MV-4-11 (cell line): ENCODE measurements at regions not wholly inside any gene's neighbourhood (a gene's known extent, or its start where the extent isn't known, plus 50 kb on each side); places are given as distances from the start of the nearest gene placed in this dataset.

Source experiments
- DNase-seq: peaks from one replicate; lab custom pipeline; 2025; lab: John Stamatoyannopoulos, UW

DNA sequence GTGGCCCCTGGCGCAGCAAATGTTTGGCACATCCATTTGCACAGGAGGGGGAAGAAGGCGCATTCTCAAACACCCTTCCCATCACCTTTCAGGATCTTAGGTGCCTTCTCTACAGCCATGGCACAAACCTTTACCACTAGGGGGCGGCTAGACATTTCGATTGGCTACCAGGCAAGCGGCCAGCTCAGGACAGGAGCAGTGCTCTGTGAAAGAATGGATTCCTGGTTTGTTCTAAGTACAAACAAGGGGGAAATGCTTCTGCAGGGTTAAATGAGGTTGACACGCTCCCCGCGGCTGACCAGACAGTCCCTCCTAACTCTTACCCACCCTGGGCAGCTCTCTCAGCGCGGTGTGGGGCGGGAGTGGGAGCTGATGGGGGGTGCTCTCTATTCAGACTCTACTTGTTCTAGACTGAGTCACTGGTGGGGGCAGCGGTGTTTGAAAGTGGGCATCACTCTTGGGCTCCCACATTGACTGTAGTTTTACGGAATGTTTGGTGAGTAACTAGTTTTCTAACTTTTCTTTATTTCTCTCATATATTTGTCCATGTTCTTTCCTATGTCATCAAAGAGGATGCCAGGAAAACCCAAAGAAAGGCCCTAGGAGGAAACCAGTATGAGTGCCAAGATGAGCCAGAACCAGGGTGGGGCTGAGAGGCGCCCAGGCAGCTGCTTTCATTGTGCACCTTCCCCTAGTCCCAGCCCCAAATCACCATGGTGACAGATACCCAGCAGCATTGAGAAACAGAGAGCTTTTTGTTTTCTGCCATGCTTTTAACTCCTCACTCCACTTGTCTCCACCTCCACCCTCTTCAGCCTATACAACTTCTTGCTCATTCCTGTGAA lies 61.4 kb upstream of the GPR158 start:
- peak; percentile 14 for DNase-seq

DNA sequence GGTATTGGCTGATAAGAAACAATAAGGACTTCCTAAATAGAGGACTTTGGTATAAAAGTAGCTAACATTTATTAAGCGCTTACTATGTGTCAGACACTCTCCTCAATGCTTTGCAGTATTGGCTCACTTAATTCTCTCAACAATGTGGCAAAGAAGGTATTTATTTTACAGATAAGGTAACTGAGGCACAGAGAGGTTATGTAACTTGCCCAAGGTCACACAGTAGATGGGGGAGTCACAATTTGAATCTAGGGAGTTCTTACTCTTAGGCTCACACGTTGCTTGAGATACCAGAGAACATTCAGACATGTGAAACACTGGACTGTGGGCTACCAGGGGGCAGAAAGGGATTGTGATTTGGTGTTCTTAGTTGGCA lies 60.8 kb upstream of the GPR158 start:
- no peak for DNase-seq

DNA sequence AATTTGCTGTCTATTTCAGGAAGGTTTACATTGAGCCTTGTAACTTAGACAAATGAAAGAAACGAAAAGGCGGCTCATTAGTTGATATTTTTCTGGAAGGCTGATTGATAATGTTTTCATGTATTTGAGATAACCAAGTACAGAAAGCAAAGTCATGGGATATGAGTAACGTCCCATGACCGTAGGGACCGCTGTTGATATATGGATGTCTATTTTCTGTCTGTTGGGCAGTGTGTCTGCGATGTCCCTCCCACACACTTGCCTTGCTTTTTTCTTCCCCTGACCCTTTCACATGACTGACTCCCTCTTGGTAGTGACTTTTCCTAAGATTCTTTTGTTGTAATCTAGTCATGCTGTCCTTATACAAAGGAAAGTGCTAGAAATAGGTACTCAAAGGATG lies 57.0 kb upstream of the GPR158 start:
- DNase-seq = no peak

DNA sequence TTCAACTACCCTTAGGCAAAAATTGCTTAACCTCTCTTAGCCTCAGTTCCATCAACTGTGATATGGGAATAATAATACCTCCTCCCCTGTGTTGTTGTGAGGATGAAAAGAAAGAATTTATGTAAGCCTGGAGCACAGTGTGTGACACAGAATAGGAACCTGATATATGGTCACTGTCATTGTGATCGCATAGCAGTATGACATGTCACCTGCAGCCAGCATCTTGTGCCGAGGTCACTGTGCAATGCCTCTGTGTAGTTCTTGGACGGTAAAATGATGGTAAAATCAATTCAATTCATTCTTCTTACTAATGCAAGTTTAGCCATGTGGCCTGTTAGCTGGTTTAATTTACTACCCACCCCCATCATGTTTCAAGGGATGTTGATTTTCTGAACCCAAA lies 54.6 kb upstream of the GPR158 start:
- DNase-seq = no peak
